SIG-M5 (cell line): ENCODE measurements at regions not wholly inside any gene's neighbourhood (a gene's known extent, or its start where the extent isn't known, plus 50 kb on each side); places are given as distances from the start of the nearest gene placed in this dataset.
"Not testable (repeated sequence)": the region's sequence is repeated elsewhere in the genome, so short reads cannot be mapped to it uniquely, and the experiment has no call there.

ENCODE experiments used
- DNase-seq: peaks from one replicate; lab custom pipeline; 2025; lab: John Stamatoyannopoulos, UW

GRCh38 chr4:12447451-12447850 is 1018.8 kb upstream of the HS3ST1 start:
- no peak for DNase-seq

GRCh38 chr4:12446657-12447185 is 1018.0 kb upstream of the HS3ST1 start:
- no peak for DNase-seq

GRCh38 chr4:12446256-12446655 is 1017.6 kb upstream of the HS3ST1 start:
- DNase-seq, result no peak

GRCh38 chr4:12445711-12446235 is 1017.1 kb upstream of the HS3ST1 start:
- no peak for DNase-seq

GRCh38 chr4:12439633-12440305 is 1011.1 kb upstream of the HS3ST1 start:
- no peak for DNase-seq

- DNase-seq, result not testable (repeated sequence)
Observed at GRCh38 chr4:12431259-12431658, 1002.6 kb upstream of the HS3ST1 start.

- DNase-seq, result no peak
Observed at GRCh38 chr4:12421364-12421763, 992.7 kb upstream of the HS3ST1 start.

- no peak for DNase-seq
Observed at GRCh38 chr4:12416755-12417154, 988.1 kb upstream of the HS3ST1 start.

GRCh38 chr4:12414181-12414812 is 985.6 kb upstream of the HS3ST1 start:
- DNase-seq, result no peak

- DNase-seq, result no peak
Observed at GRCh38 chr4:12411072-12411471, 982.4 kb upstream of the HS3ST1 start.

GRCh38 chr4:12409507-12410190 is 981.0 kb upstream of the HS3ST1 start:
- DNase-seq, result no peak

GRCh38 chr4:12408364-12408763 is 979.7 kb upstream of the HS3ST1 start:
- no peak for DNase-seq

- DNase-seq, result no peak
Observed at GRCh38 chr4:12403175-12403574, 974.5 kb upstream of the HS3ST1 start.

- DNase-seq, result no peak
Observed at GRCh38 chr4:12399781-12400180, 971.1 kb upstream of the HS3ST1 start.

- DNase-seq, result no peak
Observed at GRCh38 chr4:12393631-12394262, 965.1 kb upstream of the HS3ST1 start.

GRCh38 chr4:12389604-12390003 is 960.9 kb upstream of the HS3ST1 start:
- no peak for DNase-seq

- no peak for DNase-seq
Observed at GRCh38 chr4:12382567-12382966, 953.9 kb upstream of the HS3ST1 start.

GRCh38 chr4:12379191-12379590 is 950.5 kb upstream of the HS3ST1 start:
- no peak for DNase-seq

GRCh38 chr4:12375805-12376204 is 947.1 kb upstream of the HS3ST1 start:
- DNase-seq, result no peak

GRCh38 chr4:12365869-12366268 is 937.2 kb upstream of the HS3ST1 start:
- not testable (repeated sequence) for DNase-seq

GRCh38 chr4:12360391-12360790 is 931.7 kb upstream of the HS3ST1 start:
- no peak for DNase-seq

- no peak for DNase-seq
Observed at GRCh38 chr4:12359420-12359819, 930.7 kb upstream of the HS3ST1 start.
